Activated CD8-positive, alpha-beta memory T cell treated with anti-CD3 and anti-CD28 coated beads for 48 hours (primary cell): ENCODE measurements at regions not wholly inside any gene's neighbourhood (a gene's known extent, or its start where the extent isn't known, plus 50 kb on each side); places are given as distances from the start of the nearest gene placed in this dataset.

Source experiments
- DNase-seq, 3 experiments: peaks; one replicate each; pipeline ENCODE4 v3.0.0-alpha.2; 2020; ENCODE audit warnings: low read depth in 2 of 3, low spot score in 2 of 3

- no peak for DNase-seq
Measured at GRCh38 chr16:51922476-51922875, 624.5 kb downstream of the TOX3 start.

- DNase-seq = no peak
Measured at GRCh38 chr16:51919736-51920135, 627.2 kb downstream of the TOX3 start.

DNA sequence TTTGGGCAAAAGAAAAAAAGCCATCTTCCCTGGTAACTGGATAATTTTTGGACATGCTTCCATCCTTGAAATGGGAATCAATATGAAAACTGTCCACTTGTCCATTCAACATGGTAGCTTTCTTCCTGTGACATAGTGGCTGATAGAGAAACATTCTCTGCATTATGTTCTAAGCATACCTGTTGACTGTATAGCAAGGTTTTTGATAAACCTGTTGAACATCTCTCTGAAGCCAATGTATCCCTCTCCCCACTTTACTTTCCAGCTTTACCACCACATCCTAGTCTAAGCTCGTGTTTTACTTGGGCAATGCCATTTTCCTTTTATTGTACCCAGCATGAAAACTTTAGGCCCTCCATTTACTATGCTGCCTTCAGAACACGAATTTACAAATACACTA lies 630.1 kb downstream of the TOX3 start:
- no peak for DNase-seq

DNA sequence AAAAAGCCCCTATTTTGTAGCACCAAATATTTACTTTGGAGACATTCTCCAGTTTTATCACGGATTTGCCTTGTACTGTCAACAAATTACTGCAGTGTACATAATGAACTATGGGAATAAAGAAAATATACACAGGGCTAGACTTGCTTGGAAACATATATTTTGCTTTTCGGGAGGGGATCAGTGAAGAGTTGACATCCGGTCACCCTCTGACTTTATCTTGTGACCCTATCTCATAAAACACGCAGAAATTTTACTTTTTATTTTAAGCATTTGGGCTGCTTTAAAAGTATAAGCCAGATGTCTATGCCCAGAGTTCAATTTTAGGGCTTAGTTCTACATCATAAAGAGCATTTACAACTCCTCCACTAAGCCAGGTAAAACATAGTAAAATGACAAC lies 630.7 kb downstream of the TOX3 start:
- DNase-seq = no peak

GRCh38 chr16:51907680-51908079 lies 639.3 kb downstream of the TOX3 start:
- no peak for DNase-seq

GRCh38 chr16:51900221-51900780 lies 646.6 kb downstream of the TOX3 start:
- no peak for DNase-seq

- no peak for DNase-seq
Measured at GRCh38 chr16:51898872-51899271, 648.1 kb downstream of the TOX3 start.

GRCh38 chr16:51896013-51896412 lies 650.9 kb downstream of the TOX3 start:
- no peak for DNase-seq

- no peak for DNase-seq
Measured at GRCh38 chr16:51892293-51893007, 654.5 kb downstream of the TOX3 start.

DNA sequence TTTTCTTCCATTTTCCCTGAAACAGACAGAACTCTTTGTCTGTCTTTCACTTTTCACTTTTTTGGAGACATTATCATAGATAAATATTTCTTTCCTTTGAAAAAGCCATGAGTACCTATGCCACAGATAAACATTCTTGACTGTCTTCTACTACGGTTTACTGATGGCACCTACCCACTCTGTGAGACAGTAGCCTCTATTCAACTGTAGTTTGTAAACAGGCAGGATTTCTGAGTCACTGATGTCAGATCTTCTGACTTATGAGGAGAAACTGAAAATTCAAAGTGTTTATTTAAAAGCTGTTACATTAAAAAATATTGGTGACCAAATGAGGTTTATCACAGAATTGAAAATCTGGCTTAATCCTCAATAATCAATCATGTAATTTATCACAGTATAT lies 658.4 kb downstream of the TOX3 start:
- DNase-seq = no peak

DNA sequence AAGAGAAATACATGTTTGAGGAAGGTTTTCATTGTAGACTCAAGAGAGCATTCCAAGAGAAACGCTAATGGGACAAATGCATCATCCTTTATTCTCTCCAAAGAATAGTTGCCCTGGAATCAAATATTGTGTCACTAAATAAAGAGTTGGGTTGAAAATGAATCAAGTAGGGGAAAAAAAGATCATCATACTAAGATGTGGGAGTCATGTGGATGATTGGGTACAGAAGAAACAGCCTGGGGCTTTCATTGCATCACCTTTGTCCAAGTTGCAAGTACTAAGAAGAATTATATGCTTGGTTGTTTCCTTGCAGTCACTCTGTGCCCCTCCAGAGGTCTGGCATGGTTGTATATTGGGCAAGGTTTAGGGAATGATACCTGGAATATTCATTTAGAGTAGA lies 658.9 kb downstream of the TOX3 start:
- DNase-seq = no peak

DNA sequence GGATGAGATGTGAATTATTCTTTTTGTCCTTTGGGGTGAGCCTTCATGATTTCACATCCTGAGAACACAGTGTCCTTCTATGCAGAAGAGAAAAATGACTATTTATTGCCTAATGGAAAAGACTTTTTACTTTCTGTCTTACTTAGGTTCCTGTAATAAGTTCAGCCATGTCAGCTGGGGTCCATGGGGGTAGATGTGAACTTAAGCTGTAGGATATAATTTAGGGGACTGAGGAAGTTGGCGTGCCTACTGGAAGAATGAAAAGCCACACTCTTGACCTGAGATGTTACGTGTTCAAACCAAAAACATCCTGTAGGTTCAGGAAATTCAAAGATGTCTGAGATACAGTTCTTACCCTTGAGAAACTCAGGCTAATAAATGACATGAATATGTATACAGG lies 660.5 kb downstream of the TOX3 start:
- DNase-seq = no peak

DNA sequence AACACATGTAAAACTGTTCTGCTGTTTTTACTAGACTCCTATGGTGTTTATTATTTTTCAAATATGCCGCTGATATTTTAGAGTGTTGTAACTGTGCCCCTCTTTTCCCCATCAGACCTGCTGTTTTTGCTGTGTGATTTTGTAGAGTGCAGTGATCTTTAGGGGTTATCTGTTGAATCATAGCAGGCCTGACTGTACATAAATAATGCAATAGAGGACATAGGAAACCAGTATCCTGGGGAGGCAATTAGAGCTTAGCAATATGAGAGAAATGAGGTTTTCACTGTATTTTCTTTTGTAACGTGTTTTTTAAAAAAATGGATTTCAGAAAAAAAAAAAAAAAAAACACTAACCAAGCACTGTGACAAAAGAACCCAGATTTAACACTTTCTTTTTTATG lies 662.2 kb downstream of the TOX3 start:
- DNase-seq = no peak

- no peak for DNase-seq
Measured at GRCh38 chr16:51881731-51882130, 665.2 kb downstream of the TOX3 start.

- no peak for DNase-seq
Measured at GRCh38 chr16:51880776-51881175, 666.2 kb downstream of the TOX3 start.

DNA sequence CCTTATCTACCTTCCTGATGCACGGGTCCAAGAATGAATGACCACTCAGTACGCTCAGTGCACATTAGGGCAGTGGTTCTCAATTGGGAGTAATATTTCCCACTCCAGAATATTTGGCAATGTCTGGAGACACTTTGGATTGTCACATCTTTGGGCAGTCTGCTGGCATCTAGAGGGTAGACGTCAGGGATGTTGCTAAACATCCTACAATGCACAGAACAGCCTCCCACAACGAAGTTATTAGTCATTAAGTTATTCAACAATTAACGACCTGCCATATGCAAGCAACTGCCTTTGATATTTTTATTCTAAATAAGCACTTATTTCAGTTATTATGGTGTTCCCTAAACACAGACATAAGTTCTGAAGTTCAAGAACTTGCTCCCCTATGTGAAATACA lies 669.3 kb downstream of the TOX3 start:
- DNase-seq = no peak

- no peak for DNase-seq
Measured at GRCh38 chr16:51876934-51877333, 670.0 kb downstream of the TOX3 start.

DNA sequence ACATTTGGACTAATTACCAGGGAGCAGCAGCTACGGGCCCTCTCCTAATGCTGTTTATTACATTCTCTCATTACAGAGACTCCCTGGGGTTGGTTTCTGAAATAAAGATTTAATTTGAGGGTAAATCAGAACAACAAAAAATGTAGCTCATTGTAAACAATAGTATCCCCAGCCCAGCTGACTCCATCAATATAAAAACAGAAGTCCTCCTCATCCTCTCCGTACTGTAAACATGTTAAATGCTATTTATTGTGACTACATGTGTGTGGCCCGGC lies 670.4 kb downstream of the TOX3 start:
- no peak for DNase-seq

DNA sequence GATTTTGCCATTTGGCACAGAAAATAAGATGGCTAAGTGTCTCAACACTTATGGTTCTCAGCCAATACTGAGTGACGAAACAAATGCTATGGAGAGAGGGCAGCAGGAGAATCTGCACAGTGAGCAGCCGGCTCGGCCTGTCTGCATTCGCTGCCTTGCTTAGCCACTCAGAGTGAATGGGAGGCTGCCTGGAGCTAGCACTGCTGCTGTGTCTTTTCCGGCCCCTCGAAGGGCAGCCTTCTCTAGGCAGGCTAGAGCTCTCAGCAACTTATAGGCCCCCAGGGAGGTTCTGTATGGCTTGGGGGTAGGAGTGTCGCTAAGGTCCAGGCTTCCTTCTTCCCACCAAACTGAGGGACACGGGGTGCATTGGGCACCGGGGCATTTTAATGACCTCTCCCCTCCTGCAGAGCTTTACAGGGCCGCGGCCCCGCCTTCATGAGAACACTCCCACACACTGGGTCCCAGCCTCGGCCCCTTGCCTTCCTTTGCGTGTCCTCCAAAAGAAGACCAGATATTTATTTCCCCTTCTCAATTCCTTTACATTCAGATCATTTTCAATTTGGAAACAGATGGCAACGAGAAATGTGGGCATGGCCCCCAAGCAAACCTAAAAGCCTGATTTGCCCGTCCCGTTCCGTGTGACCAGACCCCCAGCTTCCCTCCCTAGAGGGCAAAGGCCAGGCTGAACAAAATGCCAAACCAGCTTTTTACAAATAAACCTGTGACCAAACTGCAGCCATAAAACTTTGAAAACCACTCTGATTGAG lies 670.9 kb downstream of the TOX3 start:
- no peak for DNase-seq

GRCh38 chr16:51872524-51872923 lies 674.4 kb downstream of the TOX3 start:
- no peak for DNase-seq

- DNase-seq = no peak
Measured at GRCh38 chr16:51870296-51870854, 676.6 kb downstream of the TOX3 start.

- no peak for DNase-seq
Measured at GRCh38 chr16:51869176-51869575, 677.8 kb downstream of the TOX3 start.
